Thoracic aorta (tissue), 2 donors: ENCODE measurements at regions not wholly inside any gene's neighbourhood (a gene's known extent, or its start where the extent isn't known, plus 50 kb on each side); places are given as distances from the start of the nearest gene placed in this dataset.

Source experiments
- ATAC-seq: fragments of 150-250 bp; one replicate; pipeline ENCODE4 v1.8.0; 2017; ENCODE audit warnings: low read depth; ENCODE audit not compliant: insufficient number of reproducible peaks, low FRiP score
- DNase-seq: peaks from one replicate; pipeline ENCODE4 v3.0.0-alpha.2; 2020; ENCODE audit warnings: low spot score
- H3K27ac ChIP-seq, 2 donors: fragments of 200-600 bp; sonication (generic); 1 replicate in 1 of 2; 2 replicates in 1 of 2; pipeline ENCODE4 v1.5.1; 2016; ENCODE audit warnings: mild to moderate bottlenecking in 2 of 2, moderate library complexity in 2 of 2
- H3K27me3 ChIP-seq: fragments of 200-600 bp; sonication (generic); replicated peaks from 2 replicates; pipeline ENCODE4 v1.6.0; 2016; ENCODE audit warnings: mild to moderate bottlenecking; ENCODE audit not compliant: insufficient read depth
- H3K36me3 ChIP-seq: fragments of 200-600 bp; sonication (generic); one replicate; pipeline ENCODE4 v1.5.1; 2016
- H3K4me1 ChIP-seq, 2 donors: fragments of 200-600 bp; sonication (generic); 1 replicate in 1 of 2; 2 replicates in 1 of 2; pipeline versions ENCODE4 v1.5.1 to v1.6.0; 2016; ENCODE audit warnings: low read depth in 2 of 2, mild to moderate bottlenecking in 1 of 2; ENCODE audit not compliant: control insufficient read depth in 1 of 2
- H3K4me3 ChIP-seq: fragments of 200-600 bp; sonication (generic); 2 replicates; pipeline ENCODE4 v1.5.1; 2016; ENCODE audit warnings: mild to moderate bottlenecking
- H3K9me3 ChIP-seq: fragments of 200-600 bp; sonication (generic); 2 replicates; pipeline ENCODE4 v1.5.1; 2016
- TF ChIP-seq, protein P1 (sequence below): fragments of 200-600 bp; sonication (generic); IDR thresholded peaks from one replicate; pipeline ENCODE4 v1.5.1; 2019; ENCODE audit warnings: antibody characterized with exemption

DNA sequence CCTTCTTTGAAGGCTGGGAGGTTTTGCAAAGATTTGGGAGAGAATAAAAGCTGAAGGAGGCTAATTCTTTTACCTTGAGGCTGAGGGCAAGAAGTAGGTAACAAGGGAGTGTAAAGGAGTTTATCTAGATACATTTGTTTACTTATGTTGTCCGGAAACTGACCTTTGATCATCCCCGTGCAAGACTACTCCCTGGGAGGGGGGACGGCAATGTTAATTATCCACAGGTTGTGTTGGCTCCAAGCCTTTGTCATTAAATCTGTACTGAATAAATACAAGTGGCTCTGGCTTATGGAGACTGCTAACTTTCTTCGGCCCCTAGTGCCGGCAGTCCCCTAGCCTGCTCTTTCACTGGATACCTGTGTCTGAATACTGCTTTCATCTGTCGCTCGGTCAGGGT, 1250.6 kb upstream of the LRRTM3 start:
- H3K27ac ChIP-seq: no peak overlapping the region
- TF ChIP-seq, protein P1, sequence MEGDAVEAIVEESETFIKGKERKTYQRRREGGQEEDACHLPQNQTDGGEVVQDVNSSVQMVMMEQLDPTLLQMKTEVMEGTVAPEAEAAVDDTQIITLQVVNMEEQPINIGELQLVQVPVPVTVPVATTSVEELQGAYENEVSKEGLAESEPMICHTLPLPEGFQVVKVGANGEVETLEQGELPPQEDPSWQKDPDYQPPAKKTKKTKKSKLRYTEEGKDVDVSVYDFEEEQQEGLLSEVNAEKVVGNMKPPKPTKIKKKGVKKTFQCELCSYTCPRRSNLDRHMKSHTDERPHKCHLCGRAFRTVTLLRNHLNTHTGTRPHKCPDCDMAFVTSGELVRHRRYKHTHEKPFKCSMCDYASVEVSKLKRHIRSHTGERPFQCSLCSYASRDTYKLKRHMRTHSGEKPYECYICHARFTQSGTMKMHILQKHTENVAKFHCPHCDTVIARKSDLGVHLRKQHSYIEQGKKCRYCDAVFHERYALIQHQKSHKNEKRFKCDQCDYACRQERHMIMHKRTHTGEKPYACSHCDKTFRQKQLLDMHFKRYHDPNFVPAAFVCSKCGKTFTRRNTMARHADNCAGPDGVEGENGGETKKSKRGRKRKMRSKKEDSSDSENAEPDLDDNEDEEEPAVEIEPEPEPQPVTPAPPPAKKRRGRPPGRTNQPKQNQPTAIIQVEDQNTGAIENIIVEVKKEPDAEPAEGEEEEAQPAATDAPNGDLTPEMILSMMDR: no peak
- DNase-seq (no peak), ATAC-seq (no peak)
- H3K4me1 ChIP-seq: no peaks in the 10 kb centered on the region
- no peaks in the 10 kb centered on the region for H3K27me3 ChIP-seq
- no peaks in the 10 kb centered on the region for H3K36me3 ChIP-seq
- H3K4me3 ChIP-seq: no peak overlapping the region
- no peaks in the 10 kb centered on the region for H3K9me3 ChIP-seq

DNA sequence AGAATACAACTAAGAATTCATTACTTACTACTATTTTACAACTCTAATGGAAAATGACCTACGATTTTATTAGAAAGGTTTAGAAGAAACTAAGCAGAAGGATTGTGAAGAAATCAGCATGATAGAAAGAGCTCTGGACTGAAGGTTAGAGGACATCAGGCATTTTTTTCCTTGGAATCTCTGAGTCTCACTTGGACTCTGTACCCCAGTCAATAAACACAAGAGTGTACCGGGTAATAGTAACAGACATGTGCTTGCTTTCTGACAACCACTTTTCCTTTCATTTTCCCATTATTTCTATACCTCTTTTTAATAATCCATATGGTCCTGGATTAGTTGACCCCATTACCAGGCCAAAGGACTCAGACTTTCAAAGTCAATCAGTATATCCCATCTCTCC, 1240.9 kb upstream of the LRRTM3 start:
- ATAC-seq (no peak), DNase-seq (no peak)
- Histone ChIP-seq H3K36me3 (no peaks in the 10 kb centered on the region), H3K9me3 (no peaks in the 10 kb centered on the region), H3K4me3 (no peak overlapping the region), H3K4me1 (no peaks in the 10 kb centered on the region), H3K27ac (no peak overlapping the region), H3K27me3 (no peaks in the 10 kb centered on the region)
- TF ChIP-seq, protein P1: no peak

DNA sequence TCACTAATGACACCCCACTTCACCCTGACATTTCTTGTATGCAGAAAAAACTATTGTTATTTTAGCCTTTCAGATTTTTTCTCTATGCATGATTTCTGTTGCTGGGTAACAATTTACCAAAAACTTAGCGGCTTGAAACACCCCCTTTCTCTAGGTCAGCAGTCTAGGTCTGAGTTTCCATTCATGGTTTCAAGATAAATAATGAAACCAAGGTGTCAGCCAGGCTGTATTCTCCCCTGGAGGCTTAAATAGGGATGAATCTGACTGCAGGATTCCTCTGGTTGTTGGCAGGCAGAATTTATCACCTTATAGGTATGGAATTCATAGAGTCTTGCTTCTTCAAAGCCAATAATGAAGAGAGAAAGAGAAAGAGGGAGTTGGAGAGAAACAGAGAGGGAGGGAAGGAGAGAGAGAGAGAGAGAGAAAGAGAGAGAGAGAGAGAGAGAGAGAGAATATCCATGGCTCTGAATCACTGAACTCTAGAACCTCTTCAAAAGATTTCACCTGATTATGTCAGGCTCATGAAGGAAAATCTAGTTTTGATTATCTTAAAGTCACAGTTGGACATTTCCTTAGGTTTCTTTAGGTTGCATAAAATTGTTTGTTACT, 1224.6 kb upstream of the LRRTM3 start:
- no peak overlapping the region for H3K4me3 ChIP-seq
- H3K9me3 ChIP-seq: no peaks in the 10 kb centered on the region
- DNase-seq (no peak), ATAC-seq (no peak)
- H3K27me3 ChIP-seq: no peaks in the 10 kb centered on the region
- H3K36me3 ChIP-seq: no peaks in the 10 kb centered on the region
- TF ChIP-seq, protein P1: no peak
- no peak overlapping the region for H3K27ac ChIP-seq
- no peaks in the 10 kb centered on the region for H3K4me1 ChIP-seq

DNA sequence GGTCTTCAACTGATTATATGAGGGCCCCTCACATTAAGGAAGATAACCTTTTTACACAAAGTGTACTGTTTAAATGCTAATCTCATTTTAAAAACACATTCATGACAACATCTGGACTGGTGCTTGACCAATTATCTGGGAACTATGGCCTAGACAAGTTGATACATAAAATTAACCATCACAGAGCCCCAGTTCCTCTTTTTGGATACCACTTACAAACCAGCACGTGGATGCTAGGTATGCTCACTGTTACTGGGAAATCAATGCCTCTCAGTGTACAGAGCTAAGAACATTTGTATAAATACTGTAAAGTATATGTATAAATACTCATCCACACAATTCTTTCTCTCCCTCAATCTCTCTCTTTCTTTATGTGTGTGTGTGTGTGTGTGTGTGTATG, 1217.8 kb upstream of the LRRTM3 start:
- DNase-seq (no peak), ATAC-seq (no peak)
- Histone ChIP-seq H3K27ac (no peak overlapping the region), H3K36me3 (no peaks in the 10 kb centered on the region), H3K27me3 (no peaks in the 10 kb centered on the region), H3K4me1 (no peaks in the 10 kb centered on the region), H3K4me3 (no peak overlapping the region), H3K9me3 (no peaks in the 10 kb centered on the region)
- TF ChIP-seq, protein P1: no peak

DNA sequence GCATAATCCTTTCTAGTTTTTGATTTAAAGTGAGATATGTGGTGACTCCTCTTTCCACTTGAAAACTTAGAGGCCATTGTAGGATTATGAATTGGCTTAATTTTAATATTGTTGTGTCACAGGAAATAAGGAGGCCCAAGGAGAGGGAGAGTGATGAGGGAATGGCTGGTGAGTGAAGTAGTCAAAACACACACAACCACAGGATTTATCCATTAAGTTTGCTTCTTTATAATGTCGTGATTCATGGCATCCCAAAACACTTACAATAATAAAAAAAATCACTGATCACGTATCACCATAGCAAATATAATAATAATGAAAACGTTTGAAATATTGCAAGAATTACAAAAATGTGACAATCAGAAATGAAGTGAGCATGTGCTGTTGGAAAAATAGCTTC, 1215.5 kb upstream of the LRRTM3 start:
- Histone ChIP-seq H3K4me1 (no peaks in the 10 kb centered on the region), H3K27ac (no peak overlapping the region), H3K36me3 (no peaks in the 10 kb centered on the region), H3K9me3 (no peaks in the 10 kb centered on the region), H3K27me3 (no peaks in the 10 kb centered on the region), H3K4me3 (no peak overlapping the region)
- DNase-seq: no peak
- ATAC-seq: no peak
- TF ChIP-seq, protein P1: no peak
